Parathyroid adenoma (tissue), 2 donors: ENCODE measurements at regions not wholly inside any gene's neighbourhood (a gene's known extent, or its start where the extent isn't known, plus 50 kb on each side); places are given as distances from the start of the nearest gene placed in this dataset.
"Not testable (repeated sequence)": the region's sequence is repeated elsewhere in the genome, so short reads cannot be mapped to it uniquely, and the experiment has no call there.

Source experiments
- H2AFZ ChIP-seq: fragments of 300-600 bp; sonication (generic); one replicate; pipeline ENCODE4 v1.7.0; 2017; ENCODE audit warnings: antibody characterized with exemption, mild to moderate bottlenecking
- H3K27ac ChIP-seq: fragments of 300-600 bp; sonication (generic); one replicate; pipeline ENCODE4 v1.7.0; 2017
- H3K27me3 ChIP-seq: fragments of 300-600 bp; sonication (generic); one replicate; pipeline ENCODE4 v1.7.0; 2017; ENCODE audit warnings: low read length; ENCODE audit not compliant: control insufficient read depth, insufficient read depth
- H3K36me3 ChIP-seq: fragments of 300-600 bp; sonication (generic); one replicate; pipeline ENCODE4 v1.7.0; 2017; ENCODE audit warnings: low read length; ENCODE audit not compliant: control insufficient read depth, insufficient read depth
- H3K4me1 ChIP-seq: fragments of 300-600 bp; sonication (generic); one replicate; pipeline ENCODE4 v1.7.0; 2017; ENCODE audit warnings: control low read depth
- H3K4me2 ChIP-seq: fragments of 300-600 bp; sonication (generic); one replicate; pipeline ENCODE4 v1.7.0; 2017; ENCODE audit warnings: low read length
- H3K4me3 ChIP-seq: fragments of 300-600 bp; sonication (generic); one replicate; pipeline ENCODE4 v1.7.0; 2017; ENCODE audit warnings: low read depth, low read length
- H3K79me2 ChIP-seq: fragments of 300-600 bp; sonication (generic); one replicate; pipeline ENCODE4 v1.7.0; 2017; ENCODE audit warnings: control low read depth
- H3K9ac ChIP-seq: fragments of 300-600 bp; sonication (generic); one replicate; pipeline ENCODE4 v1.7.0; 2017; ENCODE audit warnings: mild to moderate bottlenecking
- H3K9me3 ChIP-seq: fragments of 300-600 bp; sonication (generic); one replicate; pipeline ENCODE4 v1.7.0; 2017; ENCODE audit warnings: low read length; ENCODE audit not compliant: control insufficient read depth
- CTCF ChIP-seq: fragments of 300-600 bp; sonication (generic); IDR thresholded peaks from one replicate; pipeline ENCODE4 v1.7.0; 2017; ENCODE audit warnings: antibody characterized with exemption, mild to moderate bottlenecking
- donor health status: primary hyperparathyroidism.

- Histone ChIP-seq H3K4me2 (no peak overlapping the region), H3K4me3 (no peak overlapping the region), H3K9me3 (no peaks in the 10 kb centered on the region), H3K79me2 (no peaks in the 10 kb centered on the region), H3K27me3 (no peaks in the 10 kb centered on the region), H2AFZ (no peak overlapping the region), H3K9ac (no peak overlapping the region), H3K27ac (no peak overlapping the region), H3K36me3 (no peaks in the 10 kb centered on the region), H3K4me1 (no peaks in the 10 kb centered on the region)
- no peak for TF ChIP-seq CTCF
These were observed 217.6 kb downstream of the ANKRD30B start for GRCh38 chr18:14965553-14965952.

- H3K4me1 ChIP-seq, H2AFZ ChIP-seq, H3K4me3 ChIP-seq, H3K9ac ChIP-seq, H3K27me3 ChIP-seq, H3K4me2 ChIP-seq, H3K79me2 ChIP-seq, H3K9me3 ChIP-seq, H3K27ac ChIP-seq, H3K36me3 ChIP-seq: not testable (repeated sequence)
These were observed 219.3 kb downstream of the ANKRD30B start for GRCh38 chr18:14967246-14967645.

GRCh38 chr18:14969500-14969899 is 221.5 kb downstream of the ANKRD30B start:
- H3K79me2 ChIP-seq = no peaks in the 10 kb centered on the region
- no peak overlapping the region for H3K4me3 ChIP-seq
- no peaks in the 10 kb centered on the region for H3K27me3 ChIP-seq
- H3K9ac ChIP-seq = no peak overlapping the region
- no peak overlapping the region for H3K27ac ChIP-seq
- no peaks in the 10 kb centered on the region for H3K4me1 ChIP-seq
- no peak overlapping the region for H3K4me2 ChIP-seq
- H3K36me3 ChIP-seq = no peaks in the 10 kb centered on the region
- no peak overlapping the region for H2AFZ ChIP-seq
- TF ChIP-seq CTCF = no peak
- H3K9me3 ChIP-seq = no peaks in the 10 kb centered on the region

- Histone ChIP-seq H2AFZ (no peak overlapping the region), H3K4me3 (no peak overlapping the region), H3K27me3 (no peaks in the 10 kb centered on the region), H3K4me2 (no peak overlapping the region), H3K9me3 (no peaks in the 10 kb centered on the region), H3K79me2 (no peaks in the 10 kb centered on the region), H3K4me1 (no peaks in the 10 kb centered on the region), H3K9ac (no peak overlapping the region), H3K36me3 (no peaks in the 10 kb centered on the region), H3K27ac (no peak overlapping the region)
- no peak for TF ChIP-seq CTCF
These were observed 222.1 kb downstream of the ANKRD30B start for GRCh38 chr18:14970027-14970426.

GRCh38 chr18:14971461-14972185 is 223.7 kb downstream of the ANKRD30B start:
- Histone ChIP-seq H3K27ac (no peak overlapping the region), H3K79me2 (no peaks in the 10 kb centered on the region), H3K4me2 (no peak overlapping the region), H3K4me1 (no peaks in the 10 kb centered on the region), H3K27me3 (no peaks in the 10 kb centered on the region), H3K4me3 (no peak overlapping the region), H3K36me3 (no peaks in the 10 kb centered on the region), H2AFZ (no peak overlapping the region), H3K9ac (no peak overlapping the region), H3K9me3 (no peaks in the 10 kb centered on the region)
- no peak for TF ChIP-seq CTCF

GRCh38 chr18:14973421-14973820 is 225.4 kb downstream of the ANKRD30B start:
- H3K4me1 ChIP-seq, H3K79me2 ChIP-seq, H3K9me3 ChIP-seq: not testable (repeated sequence)

More at GRCh38 chr18:14973421-14973820, 225.4 kb downstream of the ANKRD30B start:
- H3K27ac ChIP-seq, H3K36me3 ChIP-seq, H3K4me3 ChIP-seq, H2AFZ ChIP-seq, H3K4me2 ChIP-seq, H3K27me3 ChIP-seq, H3K9ac ChIP-seq: not testable (repeated sequence)
